Cardiac muscle cell (in vitro differentiated cells and primary cell): ENCODE measurements at regions not wholly inside any gene's neighbourhood (a gene's known extent, or its start where the extent isn't known, plus 50 kb on each side); places are given as distances from the start of the nearest gene placed in this dataset.
A peak's percentile ranks its signal among the peaks of the same experiment; 100 is the strongest.

ENCODE experiments used
- DNase-seq, 2 donors: peaks; one replicate each; pipeline versions ENCODE4 v3.0.0 to v3.0.0-alpha.2; 2010 to 2017; ENCODE audit warnings: low read depth in 1 of 2, low spot score in 1 of 2
- H3K27ac ChIP-seq: fragments of 200-600 bp; sonication (generic); 2 replicates; pipeline ENCODE4 v1.5.1; 2016
- H3K27me3 ChIP-seq: fragments of 200-600 bp; sonication (generic); 2 replicates; pipeline ENCODE4 v1.6.0; 2016; ENCODE audit warnings: control low read depth
- H3K36me3 ChIP-seq: fragments of 200-600 bp; sonication (generic); 2 replicates; pipeline ENCODE4 v1.5.1; 2016; ENCODE audit warnings: control low read depth
- H3K4me1 ChIP-seq: fragments of 200-600 bp; sonication (generic); 2 replicates; pipeline ENCODE4 v1.8.1; 2017; ENCODE audit warnings: low read depth, mild to moderate bottlenecking, mixed run types
- H3K4me3 ChIP-seq: fragments of 200-600 bp; sonication (generic); 2 replicates; pipeline ENCODE4 v1.5.1; 2016; ENCODE audit warnings: mild to moderate bottlenecking
- H3K9me3 ChIP-seq: fragments of 200-600 bp; sonication (generic); 2 replicates; pipeline ENCODE4 v1.5.1; 2017; ENCODE audit warnings: low read depth, mild to moderate bottlenecking, control low read depth
- TF ChIP-seq, protein P1 (sequence below): IDR thresholded peaks from 2 replicates; pipeline ENCODE4 v1.5.1; 2012; ENCODE audit warnings: low read depth, mild to moderate bottlenecking, low read length

- DNase-seq, result no peak
- no peak overlapping the region for H3K27ac ChIP-seq
- H3K9me3 ChIP-seq, result no peaks in the 10 kb centered on the region
- TF ChIP-seq, protein P1, sequence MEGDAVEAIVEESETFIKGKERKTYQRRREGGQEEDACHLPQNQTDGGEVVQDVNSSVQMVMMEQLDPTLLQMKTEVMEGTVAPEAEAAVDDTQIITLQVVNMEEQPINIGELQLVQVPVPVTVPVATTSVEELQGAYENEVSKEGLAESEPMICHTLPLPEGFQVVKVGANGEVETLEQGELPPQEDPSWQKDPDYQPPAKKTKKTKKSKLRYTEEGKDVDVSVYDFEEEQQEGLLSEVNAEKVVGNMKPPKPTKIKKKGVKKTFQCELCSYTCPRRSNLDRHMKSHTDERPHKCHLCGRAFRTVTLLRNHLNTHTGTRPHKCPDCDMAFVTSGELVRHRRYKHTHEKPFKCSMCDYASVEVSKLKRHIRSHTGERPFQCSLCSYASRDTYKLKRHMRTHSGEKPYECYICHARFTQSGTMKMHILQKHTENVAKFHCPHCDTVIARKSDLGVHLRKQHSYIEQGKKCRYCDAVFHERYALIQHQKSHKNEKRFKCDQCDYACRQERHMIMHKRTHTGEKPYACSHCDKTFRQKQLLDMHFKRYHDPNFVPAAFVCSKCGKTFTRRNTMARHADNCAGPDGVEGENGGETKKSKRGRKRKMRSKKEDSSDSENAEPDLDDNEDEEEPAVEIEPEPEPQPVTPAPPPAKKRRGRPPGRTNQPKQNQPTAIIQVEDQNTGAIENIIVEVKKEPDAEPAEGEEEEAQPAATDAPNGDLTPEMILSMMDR, result no peak
- H3K4me1 ChIP-seq, result no peaks in the 10 kb centered on the region
- no peaks in the 10 kb centered on the region for H3K36me3 ChIP-seq
- H3K4me3 ChIP-seq, result no peak overlapping the region
- H3K27me3 ChIP-seq, result peaks cover 6% of the 10 kb centered on the region
These were observed 96.2 kb upstream of the AKT3 start for GRCh38 chr1:243946253-243946652.

DNA sequence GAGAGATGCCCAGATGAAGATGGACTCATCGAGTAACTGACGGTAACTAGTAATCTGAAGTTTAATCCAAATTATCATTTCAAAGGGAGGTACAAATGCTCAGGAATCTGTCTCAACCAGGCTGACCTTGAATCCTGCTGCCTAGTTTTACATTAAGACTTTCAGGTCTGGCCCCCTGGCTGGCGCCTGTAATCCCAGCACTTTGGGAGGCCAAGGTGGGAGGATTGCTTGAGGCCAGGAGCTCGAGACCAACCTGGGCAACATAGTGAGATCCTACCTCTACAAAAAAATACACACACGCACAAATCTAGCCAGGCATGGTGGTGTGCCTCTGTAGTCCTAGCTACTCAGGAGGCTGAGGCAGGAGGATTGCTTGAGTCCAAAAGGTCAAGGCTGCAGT, 95.7 kb upstream of the AKT3 start:
- TF ChIP-seq, protein P1, result no peak
- H3K27ac ChIP-seq, result no peak overlapping the region
- DNase-seq, result no peak
- H3K4me3 ChIP-seq, result no peak overlapping the region
- H3K27me3 ChIP-seq, result peaks cover 6% of the 10 kb centered on the region
- H3K4me1 ChIP-seq, result no peaks in the 10 kb centered on the region
- H3K9me3 ChIP-seq, result no peaks in the 10 kb centered on the region
- no peaks in the 10 kb centered on the region for H3K36me3 ChIP-seq

- Histone ChIP-seq H3K27me3 (peaks cover 6% of the 10 kb centered on the region), H3K9me3 (no peaks in the 10 kb centered on the region), H3K4me3 (no peak overlapping the region), H3K36me3 (no peaks in the 10 kb centered on the region), H3K27ac (no peak overlapping the region), H3K4me1 (no peaks in the 10 kb centered on the region)
- peak; percentile 59 to 75 for DNase-seq
- TF ChIP-seq, protein P1, result no peak
These were observed 94.6 kb upstream of the AKT3 start for GRCh38 chr1:243944429-243945160.

DNA sequence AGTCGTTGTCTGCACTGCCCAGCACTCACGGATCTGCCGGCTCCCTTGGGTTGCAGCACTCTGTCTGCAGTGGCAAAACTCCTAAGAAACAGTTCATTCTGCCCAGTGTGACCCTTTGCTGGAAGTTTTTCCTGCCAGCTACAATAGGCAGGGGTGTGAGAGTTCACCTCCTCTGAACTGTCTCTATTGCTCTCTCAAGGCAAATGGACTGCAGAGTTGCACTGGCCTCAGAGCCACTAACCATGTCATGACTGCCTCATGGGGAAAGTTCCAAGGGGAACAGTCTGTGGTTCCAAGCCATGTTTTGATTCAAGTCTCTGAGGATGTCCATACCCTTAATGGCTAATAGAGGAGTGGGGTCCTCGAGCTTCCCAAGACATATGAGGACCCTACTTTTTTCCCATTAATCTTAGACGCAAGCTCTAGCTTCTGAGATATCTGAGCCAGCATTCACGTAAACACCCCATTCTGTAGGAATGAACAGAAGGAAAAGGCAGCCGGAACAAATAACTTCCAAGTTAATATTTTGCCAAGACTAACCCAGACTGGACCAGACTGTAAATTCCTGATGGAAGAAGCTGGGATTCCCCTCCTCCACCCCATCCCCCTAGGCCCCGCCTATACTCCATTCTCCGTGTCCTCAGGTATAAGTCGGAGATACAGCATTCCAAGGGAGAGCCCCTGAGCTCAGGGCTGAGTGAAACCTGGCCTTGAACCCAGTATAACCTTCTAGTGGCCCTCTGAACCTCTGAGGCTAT, 93.8 kb upstream of the AKT3 start:
- Histone ChIP-seq H3K4me3 (no peak overlapping the region), H3K4me1 (no peaks in the 10 kb centered on the region), H3K27ac (no peak overlapping the region), H3K36me3 (no peaks in the 10 kb centered on the region), H3K27me3 (peaks cover 6% of the 10 kb centered on the region), H3K9me3 (no peaks in the 10 kb centered on the region)
- DNase-seq, result no peak
- TF ChIP-seq, protein P1, result no peak

- Histone ChIP-seq H3K27me3 (peaks cover 6% of the 10 kb centered on the region), H3K4me3 (no peak overlapping the region), H3K36me3 (no peaks in the 10 kb centered on the region), H3K27ac (no peak overlapping the region), H3K4me1 (no peaks in the 10 kb centered on the region), H3K9me3 (no peaks in the 10 kb centered on the region)
- TF ChIP-seq, protein P1, result no peak
- DNase-seq, result no peak
These were observed 92.4 kb upstream of the AKT3 start for GRCh38 chr1:243942196-243943150.
